ENCODE measurements at regions not wholly inside any gene's neighbourhood (a gene's known extent, or its start where the extent isn't known, plus 50 kb on each side); places are given as distances from the start of the nearest gene placed in this dataset.

DNA sequence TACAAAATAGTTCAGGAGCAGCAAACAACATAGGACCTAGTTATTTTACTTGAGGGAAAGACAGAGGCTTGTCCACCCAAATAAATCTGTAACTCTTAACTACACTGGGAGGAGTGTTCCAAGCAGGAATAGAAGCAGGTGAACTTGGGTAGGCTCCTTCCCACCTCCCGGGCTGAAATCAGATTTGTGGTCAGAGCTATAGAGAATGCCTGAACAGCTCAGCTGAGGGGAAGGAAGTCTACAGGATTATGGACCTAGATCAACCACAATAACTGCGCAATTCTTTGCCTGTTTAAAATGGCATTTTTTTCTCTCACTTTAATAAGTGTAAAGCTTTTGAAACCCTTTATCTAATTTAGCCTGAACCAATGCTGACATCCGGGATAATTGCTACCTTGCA lies 73.5 kb upstream of the IRS2 start:
- Histone ChIP-seq H3K4me3 (ENCODE audit: control insufficient read depth in 1 of 7, extremely low read depth in 1 of 7, insufficient read depth in 4 of 7, low read depth in 2 of 7, low read length in 6 of 7) (no peak overlapping the region), H3K27ac (ENCODE audit: insufficient read depth in 1 of 2, low read depth in 1 of 2, low read length in 2 of 2, poor library complexity in 1 of 2, severe bottlenecking in 2 of 2) (no peak overlapping the region), H3K4me1 (ENCODE audit: control extremely low read depth in 1 of 4, control insufficient read depth in 4 of 4, insufficient read depth in 4 of 4, low read length in 3 of 4) (peaks cover 0 to 4% (median 0%) of the 10 kb centered on the region in 4 experiments), H3K9me3 (ENCODE audit: control extremely low read depth in 1 of 5, control insufficient read depth in 4 of 5, insufficient read depth in 2 of 5, low read depth in 1 of 5, low read length in 4 of 5) (no peaks in the 10 kb centered on the region), H3K36me3 (ENCODE audit: control insufficient read depth in 4 of 4, insufficient read depth in 4 of 4, low read length in 3 of 4) (no peaks in the 10 kb centered on the region), H3K27me3 (replicated peaks in 2 of 5; ENCODE audit: control insufficient read depth in 4 of 5, insufficient read depth in 5 of 5, low read length in 4 of 5) (peaks cover 2 to 70% (median 32%) of the 10 kb centered on the region in 5 experiments)
- DNase-seq = peak in 2 of 3 donors; percentile 19 to 24
- no CpG with 5 or more reads among the region's 3 CpGs for WGBS (ENCODE audit: insufficient coverage)
- ChIA-PET CTCF (interaction anchor here (0.6 to 1.6 kb wide), 2 partner anchors 9 to 196 kb away, joined by 4 to 5 read pairs; no protein-coding TSS in a partner anchor), POLR2A (no interaction called here)

DNA sequence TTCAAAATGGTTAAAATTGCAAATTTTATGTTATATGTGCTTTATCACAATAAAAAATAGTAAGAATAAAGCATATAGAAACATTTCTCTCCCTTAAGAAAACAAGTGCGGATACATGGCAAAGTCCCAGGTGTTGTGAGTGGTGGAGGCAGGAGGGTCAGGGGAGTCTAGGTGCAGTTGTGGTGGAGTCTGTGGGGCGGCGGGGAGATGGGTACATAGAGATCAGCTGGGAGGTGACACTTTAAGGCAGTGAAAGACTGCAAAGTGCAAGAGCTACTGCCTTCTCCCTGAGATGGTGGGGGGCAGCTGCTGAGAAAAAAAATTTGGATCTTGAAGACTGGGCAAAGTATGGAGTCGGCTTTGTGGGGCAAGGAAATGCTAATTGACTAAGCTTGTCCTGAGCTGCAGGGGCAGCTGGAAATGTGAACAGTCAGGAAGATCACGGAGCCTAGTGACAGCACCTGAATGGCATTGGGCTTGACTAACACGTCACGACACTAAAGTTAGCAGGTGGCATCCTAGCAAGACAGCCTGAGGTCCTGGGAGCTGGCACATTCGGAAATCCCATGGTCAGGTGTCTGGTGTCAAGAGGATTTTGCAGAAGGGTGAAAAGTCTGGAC lies 72.9 kb upstream of the IRS2 start:
- Histone ChIP-seq H3K27ac (ENCODE audit: insufficient read depth in 1 of 2, low read depth in 1 of 2, low read length in 2 of 2, poor library complexity in 1 of 2, severe bottlenecking in 2 of 2) (no peak overlapping the region), H3K9me3 (ENCODE audit: control extremely low read depth in 1 of 5, control insufficient read depth in 4 of 5, insufficient read depth in 2 of 5, low read depth in 1 of 5, low read length in 4 of 5) (no peaks in the 10 kb centered on the region), H3K36me3 (ENCODE audit: control insufficient read depth in 4 of 4, insufficient read depth in 4 of 4, low read length in 3 of 4) (no peaks in the 10 kb centered on the region), H3K4me3 (ENCODE audit: control insufficient read depth in 1 of 7, extremely low read depth in 1 of 7, insufficient read depth in 4 of 7, low read depth in 2 of 7, low read length in 6 of 7) (no peak overlapping the region), H3K27me3 (replicated peaks in 2 of 5; ENCODE audit: control insufficient read depth in 4 of 5, insufficient read depth in 5 of 5, low read length in 4 of 5) (peaks cover 2 to 73% (median 33%) of the 10 kb centered on the region in 5 experiments), H3K4me1 (ENCODE audit: control extremely low read depth in 1 of 4, control insufficient read depth in 4 of 4, insufficient read depth in 4 of 4, low read length in 3 of 4) (peaks cover 0 to 4% (median 0%) of the 10 kb centered on the region in 4 experiments)
- ChIA-PET CTCF (interaction anchor here (0.6 to 1.6 kb wide), 2 partner anchors 8 to 197 kb away, joined by 4 to 5 read pairs; no protein-coding TSS in a partner anchor), POLR2A (interaction anchor here (0.6 kb wide), 1 partner anchor 37 kb away, joined by 3 read pairs; no protein-coding TSS in a partner anchor)
- no peak for DNase-seq
- WGBS (ENCODE audit: insufficient coverage) = 82% methylated on average over 8 of the region's 8 CpGs

DNA sequence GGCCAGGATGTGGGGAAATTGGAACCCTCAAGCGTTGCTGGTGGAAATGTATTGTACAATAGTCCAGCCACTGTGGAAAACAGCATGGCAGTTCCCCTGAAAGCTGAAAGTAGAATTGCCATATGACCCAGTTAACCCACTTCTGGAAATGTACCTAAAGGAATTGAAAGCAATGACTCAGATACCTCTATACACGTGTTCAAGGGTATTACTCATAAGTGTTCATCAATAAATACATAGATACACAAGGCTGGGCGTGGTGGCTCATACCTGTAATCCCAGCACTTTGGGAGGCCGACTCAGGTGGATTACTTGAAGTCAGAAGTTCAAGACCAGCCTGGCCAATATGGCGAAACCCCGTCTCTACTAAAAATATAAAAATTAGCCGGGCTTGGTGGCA lies 71.9 kb upstream of the IRS2 start:
- H3K9me3 ChIP-seq (ENCODE audit: control extremely low read depth in 1 of 5, control insufficient read depth in 4 of 5, insufficient read depth in 2 of 5, low read depth in 1 of 5, low read length in 4 of 5) = no peaks in the 10 kb centered on the region
- ChIA-PET POLR2A (no interaction called here), CTCF (interaction anchor here (1.8 kb wide), 1 partner anchor 12 kb away, joined by 7 read pairs; no protein-coding TSS in a partner anchor)
- H3K27ac ChIP-seq (ENCODE audit: insufficient read depth in 1 of 2, low read depth in 1 of 2, low read length in 2 of 2, poor library complexity in 1 of 2, severe bottlenecking in 2 of 2) = no peak overlapping the region
- WGBS (ENCODE audit: insufficient coverage) = 100% methylated on average over 1 of the region's 7 CpGs
- DNase-seq = no peak
- no peaks in the 10 kb centered on the region for H3K36me3 ChIP-seq (ENCODE audit: control insufficient read depth in 4 of 4, insufficient read depth in 4 of 4, low read length in 3 of 4)
- no peak overlapping the region for H3K4me3 ChIP-seq (ENCODE audit: control insufficient read depth in 1 of 7, extremely low read depth in 1 of 7, insufficient read depth in 4 of 7, low read depth in 2 of 7, low read length in 6 of 7)
- peaks cover 2 to 75% (median 33%) of the 10 kb centered on the region in 5 experiments for H3K27me3 ChIP-seq (replicated peaks in 2 of 5; ENCODE audit: control insufficient read depth in 4 of 5, insufficient read depth in 5 of 5, low read length in 4 of 5)
- peaks cover 0 to 4% (median 0%) of the 10 kb centered on the region in 4 experiments for H3K4me1 ChIP-seq (ENCODE audit: control extremely low read depth in 1 of 4, control insufficient read depth in 4 of 4, insufficient read depth in 4 of 4, low read length in 3 of 4)

DNA sequence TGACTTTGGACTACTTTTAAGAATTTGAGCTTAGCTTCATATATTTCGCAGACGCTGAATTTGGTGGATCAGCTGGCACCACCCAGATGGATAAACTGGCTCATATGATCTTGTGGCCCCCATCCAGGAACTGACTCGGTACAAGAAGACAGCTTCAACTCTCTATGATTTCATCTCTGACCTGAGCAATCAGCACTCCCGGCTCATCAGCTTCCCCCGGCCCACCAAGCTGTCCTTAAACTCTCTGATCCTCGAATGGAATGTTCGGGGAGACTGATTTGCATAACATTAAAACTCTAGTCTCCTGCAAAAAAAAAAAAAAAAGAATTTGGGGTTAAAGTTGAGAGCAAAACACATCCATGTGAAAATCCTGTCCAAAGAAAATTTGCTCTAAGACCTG lies 71.4 kb upstream of the IRS2 start:
- no peaks in the 10 kb centered on the region for H3K9me3 ChIP-seq (ENCODE audit: control extremely low read depth in 1 of 5, control insufficient read depth in 4 of 5, insufficient read depth in 2 of 5, low read depth in 1 of 5, low read length in 4 of 5)
- no peaks in the 10 kb centered on the region for H3K36me3 ChIP-seq (ENCODE audit: control insufficient read depth in 4 of 4, insufficient read depth in 4 of 4, low read length in 3 of 4)
- CTCF ChIA-PET = interaction anchor here (1.8 kb wide), 1 partner anchor 11 kb away, joined by 7 read pairs; no protein-coding TSS in a partner anchor

DNA sequence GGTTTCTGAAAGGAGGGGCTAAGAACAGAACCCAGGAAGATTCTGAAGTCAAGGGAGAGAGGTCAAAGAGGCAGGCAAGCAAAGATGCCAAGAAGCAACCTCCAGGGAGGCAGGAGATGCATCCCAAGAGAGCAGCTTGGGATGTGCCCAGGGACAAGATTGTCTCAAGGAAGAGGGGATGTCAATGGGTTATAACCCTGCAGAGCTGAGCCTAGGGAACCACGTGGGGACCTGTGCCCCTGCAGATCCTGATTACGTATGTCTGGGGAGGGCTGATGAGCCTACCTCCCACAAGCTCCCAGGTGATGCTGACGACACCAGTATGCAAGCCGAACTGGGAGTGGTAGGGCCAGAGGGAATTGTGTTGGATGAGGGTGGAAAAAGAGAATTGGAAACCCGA lies 70.9 kb upstream of the IRS2 start:
- Histone ChIP-seq H3K27ac (ENCODE audit: insufficient read depth in 1 of 2, low read depth in 1 of 2, low read length in 2 of 2, poor library complexity in 1 of 2, severe bottlenecking in 2 of 2) (no peak overlapping the region), H3K9me3 (ENCODE audit: control extremely low read depth in 1 of 5, control insufficient read depth in 4 of 5, insufficient read depth in 2 of 5, low read depth in 1 of 5, low read length in 4 of 5) (no peaks in the 10 kb centered on the region), H3K27me3 (replicated peaks in 2 of 5; ENCODE audit: control insufficient read depth in 4 of 5, insufficient read depth in 5 of 5, low read length in 4 of 5) (peaks cover 0 to 73% (median 30%) of the 10 kb centered on the region in 5 experiments), H3K36me3 (ENCODE audit: control insufficient read depth in 4 of 4, insufficient read depth in 4 of 4, low read length in 3 of 4) (no peaks in the 10 kb centered on the region), H3K4me1 (ENCODE audit: control extremely low read depth in 1 of 4, control insufficient read depth in 4 of 4, insufficient read depth in 4 of 4, low read length in 3 of 4) (peaks cover 0 to 4% (median 0%) of the 10 kb centered on the region in 4 experiments), H3K4me3 (ENCODE audit: control insufficient read depth in 1 of 7, extremely low read depth in 1 of 7, insufficient read depth in 4 of 7, low read depth in 2 of 7, low read length in 6 of 7) (no peak overlapping the region)
- WGBS (ENCODE audit: insufficient coverage) = 84% methylated on average over 5 of the region's 5 CpGs
- DNase-seq = no peak
- ChIA-PET CTCF (interaction anchor here (1.8 kb wide), 1 partner anchor 11 kb away, joined by 7 read pairs; no protein-coding TSS in a partner anchor), POLR2A (no interaction called here)

More for the DNA sequence above, 71.4 kb upstream of the IRS2 start:
- Histone ChIP-seq H3K27me3 (replicated peaks in 2 of 5; ENCODE audit: control insufficient read depth in 4 of 5, insufficient read depth in 5 of 5, low read length in 4 of 5) (peaks cover 2 to 75% (median 30%) of the 10 kb centered on the region in 5 experiments), H3K4me1 (ENCODE audit: control extremely low read depth in 1 of 4, control insufficient read depth in 4 of 4, insufficient read depth in 4 of 4, low read length in 3 of 4) (peaks cover 0 to 4% (median 0%) of the 10 kb centered on the region in 4 experiments), H3K27ac (ENCODE audit: insufficient read depth in 1 of 2, low read depth in 1 of 2, low read length in 2 of 2, poor library complexity in 1 of 2, severe bottlenecking in 2 of 2) (no peak overlapping the region), H3K4me3 (ENCODE audit: control insufficient read depth in 1 of 7, extremely low read depth in 1 of 7, insufficient read depth in 4 of 7, low read depth in 2 of 7, low read length in 6 of 7) (no peak overlapping the region)
- POLR2A ChIA-PET = no interaction called here
- DNase-seq = no peak
- 92% methylated on average over 2 of the region's 7 CpGs for WGBS (ENCODE audit: insufficient coverage)

DNA sequence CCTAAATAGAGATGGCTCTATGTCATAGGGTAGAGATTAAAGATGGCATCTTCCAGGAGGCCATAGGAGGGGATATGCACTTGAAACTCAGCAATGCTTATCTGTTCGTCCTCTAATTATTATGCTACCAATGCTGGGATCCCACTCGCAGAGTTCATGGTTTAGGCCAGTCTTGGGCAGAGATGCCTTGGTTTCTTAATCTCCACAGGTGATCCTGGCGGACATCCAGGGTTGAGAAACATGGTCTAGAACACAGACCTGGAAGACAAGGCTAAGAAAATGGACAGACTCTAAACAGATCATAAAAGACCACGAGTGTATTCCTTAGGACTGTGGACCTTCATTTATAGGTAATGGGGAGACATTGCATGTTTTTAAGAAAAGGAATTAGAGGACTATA lies 70.0 kb upstream of the IRS2 start:
- H3K27ac ChIP-seq (ENCODE audit: insufficient read depth in 1 of 2, low read depth in 1 of 2, low read length in 2 of 2, poor library complexity in 1 of 2, severe bottlenecking in 2 of 2) = no peak overlapping the region
- H3K36me3 ChIP-seq (ENCODE audit: control insufficient read depth in 4 of 4, insufficient read depth in 4 of 4, low read length in 3 of 4) = no peaks in the 10 kb centered on the region
- peaks cover 0 to 67% (median 30%) of the 10 kb centered on the region in 5 experiments for H3K27me3 ChIP-seq (replicated peaks in 2 of 5; ENCODE audit: control insufficient read depth in 4 of 5, insufficient read depth in 5 of 5, low read length in 4 of 5)
- 100% methylated on average over 4 of the region's 4 CpGs for WGBS (ENCODE audit: insufficient coverage)
- H3K9me3 ChIP-seq (ENCODE audit: control extremely low read depth in 1 of 5, control insufficient read depth in 4 of 5, insufficient read depth in 2 of 5, low read depth in 1 of 5, low read length in 4 of 5) = no peaks in the 10 kb centered on the region
- peaks cover 0 to 4% (median 0%) of the 10 kb centered on the region in 4 experiments for H3K4me1 ChIP-seq (ENCODE audit: control extremely low read depth in 1 of 4, control insufficient read depth in 4 of 4, insufficient read depth in 4 of 4, low read length in 3 of 4)
- CTCF ChIA-PET = no interaction called here
- H3K4me3 ChIP-seq (ENCODE audit: control insufficient read depth in 1 of 7, extremely low read depth in 1 of 7, insufficient read depth in 4 of 7, low read depth in 2 of 7, low read length in 6 of 7) = no peak overlapping the region
- POLR2A ChIA-PET = no interaction called here
- DNase-seq = no peak

DNA sequence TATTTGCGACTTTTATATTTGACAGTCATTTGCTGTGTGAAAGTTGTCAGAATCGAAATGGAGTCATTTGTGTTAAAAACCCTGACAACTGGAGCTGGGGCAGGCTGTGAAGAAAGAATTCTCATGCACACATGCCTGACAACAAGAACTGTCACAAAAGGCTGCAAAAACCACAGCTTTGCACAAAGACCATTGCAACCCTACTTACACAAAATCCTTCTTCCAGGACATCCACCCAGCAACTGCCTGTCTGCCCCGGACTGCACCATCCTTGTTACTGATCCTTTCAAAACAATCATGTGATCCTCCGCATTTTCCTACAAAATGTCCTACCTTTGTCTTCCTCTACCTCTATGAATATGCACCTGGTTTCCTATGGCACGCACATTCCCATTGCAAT lies 66.8 kb upstream of the IRS2 start:
- ChIA-PET POLR2A (no interaction called here), CTCF (no interaction called here)
- Histone ChIP-seq H3K9me3 (ENCODE audit: control extremely low read depth in 1 of 5, control insufficient read depth in 4 of 5, insufficient read depth in 2 of 5, low read depth in 1 of 5, low read length in 4 of 5) (no peaks in the 10 kb centered on the region), H3K36me3 (ENCODE audit: control insufficient read depth in 4 of 4, insufficient read depth in 4 of 4, low read length in 3 of 4) (no peaks in the 10 kb centered on the region), H3K4me3 (ENCODE audit: control insufficient read depth in 1 of 7, extremely low read depth in 1 of 7, insufficient read depth in 4 of 7, low read depth in 2 of 7, low read length in 6 of 7) (no peak overlapping the region), H3K4me1 (ENCODE audit: control extremely low read depth in 1 of 4, control insufficient read depth in 4 of 4, insufficient read depth in 4 of 4, low read length in 3 of 4) (no peaks in the 10 kb centered on the region), H3K27me3 (replicated peaks in 2 of 5; ENCODE audit: control insufficient read depth in 4 of 5, insufficient read depth in 5 of 5, low read length in 4 of 5) (peaks cover 0 to 51% (median 12%) of the 10 kb centered on the region in 5 experiments), H3K27ac (ENCODE audit: insufficient read depth in 1 of 2, low read depth in 1 of 2, low read length in 2 of 2, poor library complexity in 1 of 2, severe bottlenecking in 2 of 2) (no peak overlapping the region)
- no peak for DNase-seq
- 84% methylated on average over 3 of the region's 5 CpGs for WGBS (ENCODE audit: insufficient coverage)
